Cerebellar cortex (tissue), 1 donor: ENCODE measurements at regions not wholly inside any gene's neighbourhood (a gene's known extent, or its start where the extent isn't known, plus 50 kb on each side); places are given as distances from the start of the nearest gene placed in this dataset.
"Not testable (repeated sequence)": the region's sequence is repeated elsewhere in the genome, so short reads cannot be mapped to it uniquely, and the experiment has no call there.

ENCODE experiments used
- DNase-seq: peaks from one replicate; pipeline ENCODE4 v3.0.0-alpha.2; 2015; ENCODE audit warnings: low spot score

- no peak for DNase-seq
These were observed 201.5 kb downstream of the RGS3 start for GRCh38 chr9:113665064-113665463.

- no peak for DNase-seq
These were observed 202.2 kb downstream of the RGS3 start for GRCh38 chr9:113665756-113666155.

GRCh38 chr9:113668061-113668460 lies 204.5 kb downstream of the RGS3 start:
- no peak for DNase-seq

- no peak for DNase-seq
These were observed 206.1 kb downstream of the RGS3 start for GRCh38 chr9:113669522-113670115.

- DNase-seq, result no peak
These were observed 202.4 kb upstream of the ZNF618 start for GRCh38 chr9:113673726-113674125.

- DNase-seq, result no peak
These were observed 201.7 kb upstream of the ZNF618 start for GRCh38 chr9:113674436-113674835.

- DNase-seq, result no peak
These were observed 200.6 kb upstream of the ZNF618 start for GRCh38 chr9:113675475-113675941.

- DNase-seq, result no peak
These were observed 199.1 kb upstream of the ZNF618 start for GRCh38 chr9:113677057-113677456.

- no peak for DNase-seq
These were observed 198.5 kb upstream of the ZNF618 start for GRCh38 chr9:113677569-113677968.

- no peak for DNase-seq
These were observed 197.8 kb upstream of the ZNF618 start for GRCh38 chr9:113678119-113678858.

- DNase-seq, result no peak
These were observed 197.3 kb upstream of the ZNF618 start for GRCh38 chr9:113678859-113679256.

GRCh38 chr9:113682297-113682771 lies 193.8 kb upstream of the ZNF618 start:
- DNase-seq, result peak; percentile 56

GRCh38 chr9:113685636-113686035 lies 190.5 kb upstream of the ZNF618 start:
- not testable (repeated sequence) for DNase-seq

- no peak for DNase-seq
These were observed 188.9 kb upstream of the ZNF618 start for GRCh38 chr9:113687107-113687679.

GRCh38 chr9:113687680-113688371 lies 188.3 kb upstream of the ZNF618 start:
- no peak for DNase-seq

GRCh38 chr9:113690055-113690740 lies 185.9 kb upstream of the ZNF618 start:
- no peak for DNase-seq

GRCh38 chr9:113692256-113692655 lies 183.9 kb upstream of the ZNF618 start:
- DNase-seq, result no peak

GRCh38 chr9:113694912-113695311 lies 181.2 kb upstream of the ZNF618 start:
- DNase-seq, result no peak

- DNase-seq, result no peak
These were observed 180.7 kb upstream of the ZNF618 start for GRCh38 chr9:113695440-113695851.

GRCh38 chr9:113695901-113696300 lies 180.2 kb upstream of the ZNF618 start:
- no peak for DNase-seq

GRCh38 chr9:113701774-113702755 lies 174.0 kb upstream of the ZNF618 start:
- peak; percentile 28 for DNase-seq
